IPS-NIHi11 (cell line): ENCODE measurements at regions not wholly inside any gene's neighbourhood (a gene's known extent, or its start where the extent isn't known, plus 50 kb on each side); places are given as distances from the start of the nearest gene placed in this dataset.

Experiments used
- DNase-seq: peaks from one replicate; pipeline ENCODE4 v3.0.0; 2012; ENCODE audit warnings: mixed read lengths, low spot score

DNA sequence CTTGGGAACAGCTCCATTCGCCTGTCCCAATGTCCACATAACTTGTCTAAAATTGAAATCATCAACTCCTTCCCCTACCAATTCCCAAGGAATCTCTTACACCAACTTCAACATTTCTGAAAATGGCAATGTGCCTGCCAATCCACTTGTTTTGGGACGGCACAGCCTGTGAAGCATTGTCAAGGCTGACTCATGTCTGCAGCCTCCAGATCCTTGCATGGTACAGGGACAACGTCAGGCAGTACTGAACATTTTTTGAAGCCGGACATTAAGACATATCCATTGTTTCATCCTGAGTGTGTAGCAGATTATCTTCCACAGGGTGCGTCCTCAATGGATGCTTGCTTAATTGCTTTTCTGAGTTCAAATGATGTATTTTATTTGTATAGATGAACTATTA, 794.1 kb downstream of the BCL11B start:
- no peak for DNase-seq

DNA sequence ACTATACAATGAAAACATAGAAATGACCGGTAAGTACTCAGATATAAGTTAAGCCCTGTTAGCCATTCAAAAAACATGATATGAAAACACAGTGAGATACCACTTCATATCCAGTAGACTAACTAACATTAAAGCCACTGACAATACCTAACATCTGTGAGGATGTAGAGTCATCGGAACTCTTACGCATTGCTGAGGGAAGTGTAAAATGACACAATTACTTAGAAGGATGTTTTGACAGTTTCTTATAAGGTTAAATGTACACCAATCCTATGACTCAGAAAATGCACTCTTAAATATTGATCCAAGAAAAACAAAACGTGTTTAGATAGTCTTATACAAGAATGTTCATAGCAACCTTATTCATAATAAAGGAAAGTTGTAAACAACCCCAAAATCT, 782.9 kb downstream of the BCL11B start:
- DNase-seq = no peak

DNA sequence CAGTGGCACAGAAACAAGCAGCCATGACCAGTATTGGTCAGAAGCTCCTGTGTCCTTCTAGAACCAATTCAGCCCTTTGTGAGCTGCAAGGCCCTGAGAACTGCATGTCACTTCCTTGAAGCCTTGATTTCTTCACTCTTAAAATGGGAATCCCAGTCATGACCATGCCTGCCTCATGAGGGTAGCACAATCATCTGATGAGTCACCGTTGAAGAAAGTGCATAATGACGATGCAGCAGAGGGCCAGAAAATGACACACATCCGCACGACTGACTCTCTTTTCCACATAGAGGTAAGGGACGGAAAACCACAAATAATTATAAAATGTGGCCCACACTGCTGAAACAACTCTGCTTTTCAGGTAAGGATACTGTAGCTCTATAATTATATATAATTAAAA, 777.4 kb downstream of the BCL11B start:
- no peak for DNase-seq

DNA sequence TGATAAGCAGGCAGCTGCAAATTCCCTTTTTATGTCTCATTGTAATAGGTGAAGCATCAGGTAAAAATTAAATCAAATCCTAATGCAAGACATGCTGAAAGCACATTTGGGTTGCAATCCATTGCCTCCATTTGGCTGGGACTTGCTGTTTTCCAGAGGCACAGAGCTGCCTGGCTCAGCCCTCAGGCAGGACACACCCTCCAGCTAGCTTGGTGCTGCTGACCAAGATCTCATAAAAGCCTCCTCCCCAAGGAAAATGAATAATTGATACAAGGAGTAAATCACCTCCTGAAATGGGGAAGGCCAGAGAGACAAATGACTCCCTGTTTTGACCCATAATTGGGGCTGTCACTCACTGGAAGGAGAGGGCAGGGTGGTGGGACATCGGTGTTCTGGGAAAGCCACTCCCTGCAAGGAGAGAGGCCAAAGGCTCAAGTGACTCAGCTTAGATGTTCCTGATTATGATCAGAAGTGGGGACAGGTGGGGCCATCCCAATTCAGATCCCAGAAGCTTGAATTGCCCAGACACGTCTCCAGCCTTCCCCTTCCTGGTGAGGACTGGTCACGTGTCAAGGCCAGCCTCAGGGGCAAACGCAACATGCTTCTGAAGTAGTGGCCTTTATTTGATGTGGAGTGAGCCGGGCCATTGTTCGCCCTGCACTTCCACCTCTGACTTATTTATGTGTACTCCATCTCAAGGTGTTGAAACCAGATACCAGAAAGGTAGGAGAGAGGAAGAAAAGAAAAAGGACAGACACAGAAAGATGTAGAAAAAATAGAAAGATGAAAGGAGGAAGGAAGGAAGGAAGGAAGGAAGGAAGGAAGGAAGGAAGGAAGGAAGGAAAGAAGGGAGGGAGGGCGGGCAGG, 773.7 kb downstream of the BCL11B start:
- DNase-seq = no peak

DNA sequence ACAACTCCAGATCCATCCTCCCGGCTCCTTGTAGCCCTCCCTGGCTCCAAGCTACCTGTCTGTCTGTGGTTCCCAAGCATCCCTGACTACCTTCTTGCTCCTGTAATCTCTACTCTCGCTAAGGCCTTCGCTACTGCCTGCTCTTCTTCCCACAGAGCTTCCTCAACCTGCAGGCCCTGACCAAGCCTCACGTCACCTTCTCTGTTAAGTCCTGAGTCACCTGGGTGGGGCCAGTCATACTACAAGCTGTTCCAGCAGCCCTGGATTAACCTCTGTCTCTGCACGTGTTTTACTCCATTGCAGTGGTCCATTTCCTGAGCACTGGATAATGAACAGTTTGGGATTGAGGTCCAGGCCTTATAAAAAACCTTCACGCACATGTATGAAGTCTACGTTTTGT, 770.7 kb downstream of the BCL11B start:
- DNase-seq = no peak

DNA sequence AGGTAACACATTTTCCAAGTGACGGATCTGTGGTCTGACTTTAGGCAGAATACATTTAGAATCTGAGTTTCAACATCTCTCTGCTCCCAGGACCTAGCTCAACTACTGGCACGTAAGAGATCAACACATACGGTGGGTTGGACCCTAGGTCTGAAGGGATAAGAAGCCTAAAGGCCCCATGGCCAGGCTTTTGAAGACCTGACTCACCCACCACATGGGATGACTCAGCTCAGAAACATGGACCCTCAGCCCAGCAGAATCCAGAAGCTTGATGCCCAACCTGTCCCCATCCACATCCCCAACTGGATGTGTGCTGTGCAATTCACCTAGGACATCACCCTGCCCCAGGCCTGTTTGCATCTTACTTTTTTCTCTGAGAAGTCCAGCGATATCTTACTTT, 770.2 kb downstream of the BCL11B start:
- no peak for DNase-seq

DNA sequence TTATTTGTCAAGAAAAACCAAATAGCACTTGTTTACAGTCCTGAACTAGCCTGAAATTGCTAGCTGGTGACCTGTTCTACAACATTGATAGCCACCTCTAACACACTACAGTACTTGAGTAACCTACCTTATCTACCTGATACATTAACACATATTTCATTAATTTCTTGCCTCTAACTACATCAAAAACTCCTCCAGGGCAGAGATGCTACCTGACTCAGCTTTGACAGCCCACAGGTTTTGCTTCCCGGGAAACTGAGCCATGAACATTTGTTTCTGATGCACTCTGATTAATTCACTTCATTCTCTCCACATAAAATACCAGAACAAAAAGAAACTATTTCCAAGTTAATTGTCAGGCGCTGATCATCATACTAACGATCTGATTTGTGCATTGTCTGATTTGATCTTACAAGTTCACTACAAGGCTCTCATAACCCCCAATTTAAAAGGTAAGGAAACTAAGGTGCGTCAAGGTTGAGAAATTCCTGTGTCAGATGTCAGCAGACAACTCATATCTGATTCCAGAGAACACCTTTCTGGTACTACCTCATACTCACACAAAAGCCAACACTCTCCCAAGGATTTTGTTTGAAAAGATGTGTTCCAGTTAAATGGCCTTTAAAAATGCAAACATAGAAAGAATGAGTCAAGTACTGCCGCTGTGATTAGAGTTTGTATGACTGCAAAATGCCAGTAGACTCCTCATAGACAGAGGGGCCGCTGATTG, 768.7 kb downstream of the BCL11B start:
- no peak for DNase-seq

DNA sequence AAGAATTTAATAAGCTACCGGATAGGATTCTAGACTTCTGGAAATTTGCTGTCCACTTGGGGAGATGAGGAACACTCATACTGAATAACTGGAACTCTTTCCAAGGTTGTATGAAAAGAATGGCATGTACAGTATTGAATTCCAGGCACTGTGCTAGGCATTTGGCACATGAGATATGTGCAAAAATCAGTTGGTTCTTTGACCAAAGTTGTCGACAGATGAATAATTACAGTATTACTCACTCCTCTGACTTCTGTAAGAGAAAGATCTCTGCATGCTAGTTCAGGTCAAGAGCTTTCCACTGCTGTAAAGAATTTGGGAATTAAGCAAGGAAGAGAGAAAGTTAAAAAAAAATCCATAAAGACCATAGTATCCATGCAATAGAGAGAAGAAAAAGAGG, 764.7 kb downstream of the BCL11B start:
- no peak for DNase-seq

DNA sequence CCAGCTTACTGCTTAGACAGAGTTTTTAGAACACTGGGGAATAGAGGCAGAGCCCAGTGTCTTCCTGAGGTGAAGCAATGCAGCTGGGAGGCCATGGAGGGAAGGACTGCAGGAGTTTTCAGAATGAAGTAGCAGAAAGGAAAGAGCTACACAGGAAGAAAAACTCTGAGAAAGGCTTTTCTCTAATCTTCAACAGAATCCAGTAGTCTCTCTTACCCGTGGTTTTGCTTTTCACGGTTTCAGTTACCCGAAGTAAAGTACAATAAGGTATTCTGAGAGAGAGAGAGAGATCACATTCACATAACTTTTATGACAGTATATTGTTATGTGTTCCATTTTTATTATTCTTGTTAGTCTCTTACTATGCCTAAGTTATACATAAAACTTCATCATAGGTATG, 761.6 kb downstream of the BCL11B start:
- DNase-seq = no peak

DNA sequence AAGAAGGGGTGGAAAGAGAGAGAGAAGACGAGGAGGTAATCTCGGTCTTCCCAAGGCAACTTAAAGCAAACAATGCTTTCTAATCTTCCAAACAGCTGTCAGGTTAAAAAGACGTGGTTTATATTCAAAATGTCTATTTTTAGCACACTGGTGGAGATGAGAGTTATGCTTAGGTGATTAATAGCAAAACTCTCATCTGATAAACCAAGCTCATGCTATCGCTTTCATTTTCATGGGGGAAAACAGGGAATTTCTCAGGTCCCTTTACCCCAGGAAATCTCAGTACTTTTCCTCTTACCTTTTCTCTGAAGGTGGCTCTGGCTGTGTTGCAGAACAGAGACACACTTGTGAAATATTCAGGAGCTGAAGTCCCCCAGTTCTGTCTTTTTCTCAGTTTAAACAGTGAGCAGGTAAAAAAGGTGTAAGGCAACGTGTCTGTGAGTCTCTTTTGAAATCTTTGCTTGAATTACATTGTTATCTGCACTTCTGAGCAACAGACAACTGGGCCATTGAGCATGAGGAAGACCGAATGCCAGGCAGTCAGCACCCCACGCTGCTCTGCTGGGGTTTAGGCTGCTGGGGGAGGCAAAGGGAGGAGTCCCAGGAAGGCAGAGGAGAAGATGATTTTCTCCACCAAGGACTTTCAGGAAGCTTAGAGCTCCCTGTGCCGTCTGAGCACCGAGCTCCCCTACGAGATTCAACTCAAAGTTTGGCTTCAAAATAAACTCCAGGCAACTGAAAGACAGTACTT, 759.3 kb downstream of the BCL11B start:
- no peak for DNase-seq

DNA sequence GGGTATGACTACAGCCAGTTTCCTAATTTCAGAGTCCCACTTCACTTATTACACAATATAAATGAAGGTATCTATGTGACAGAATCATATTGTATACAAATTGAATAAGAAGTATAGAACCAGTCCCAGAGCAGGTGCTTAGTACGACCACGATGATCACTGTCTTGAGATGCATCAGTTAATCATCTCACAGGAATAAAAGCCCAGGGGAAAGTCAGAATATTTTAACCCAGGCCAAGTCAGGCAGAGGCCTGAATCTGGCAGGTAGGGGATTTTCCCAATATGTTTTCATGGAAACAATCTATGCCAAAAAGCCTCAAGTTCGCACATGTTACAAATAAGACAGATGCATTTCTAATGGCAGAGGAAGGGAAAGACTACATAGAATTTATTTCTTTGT, 758.4 kb downstream of the BCL11B start:
- DNase-seq = no peak

DNA sequence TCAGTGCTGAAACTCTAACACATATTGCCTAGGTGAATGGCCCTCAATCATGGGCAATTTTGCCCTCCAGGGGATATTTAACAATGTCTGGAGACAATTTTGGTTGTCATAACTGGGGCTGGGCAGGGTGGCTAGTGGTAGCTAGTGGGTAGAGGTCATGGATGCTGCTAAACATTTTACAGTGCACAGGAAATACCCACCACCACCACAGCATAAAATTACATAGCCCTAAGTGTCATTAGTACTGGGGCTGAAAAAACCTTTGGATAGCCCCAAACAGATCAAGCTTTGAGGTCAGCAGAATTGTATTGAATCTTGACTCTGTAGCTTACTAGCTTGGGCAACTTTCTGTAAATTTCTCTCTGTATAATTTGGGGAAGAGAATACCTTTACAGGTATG, 758.0 kb downstream of the BCL11B start:
- no peak for DNase-seq

DNA sequence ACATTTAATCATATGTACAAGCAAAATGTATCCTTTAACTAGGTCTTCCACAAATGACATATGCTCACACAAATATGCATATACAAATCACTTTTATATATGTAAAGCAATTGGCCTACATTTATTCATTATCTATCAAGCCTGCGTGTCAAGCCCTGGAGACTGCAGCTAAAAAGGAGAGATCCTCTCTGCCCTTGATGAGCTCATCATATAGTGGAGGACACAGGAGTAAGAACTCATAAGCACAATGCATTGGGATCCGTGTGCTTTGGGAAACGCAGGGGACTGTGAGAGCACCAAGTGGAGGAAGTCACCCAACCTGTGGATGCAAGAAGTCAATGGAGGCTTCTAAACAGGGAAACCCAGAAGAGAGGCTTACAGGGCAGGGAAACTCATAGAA, 735.7 kb downstream of the BCL11B start:
- no peak for DNase-seq

DNA sequence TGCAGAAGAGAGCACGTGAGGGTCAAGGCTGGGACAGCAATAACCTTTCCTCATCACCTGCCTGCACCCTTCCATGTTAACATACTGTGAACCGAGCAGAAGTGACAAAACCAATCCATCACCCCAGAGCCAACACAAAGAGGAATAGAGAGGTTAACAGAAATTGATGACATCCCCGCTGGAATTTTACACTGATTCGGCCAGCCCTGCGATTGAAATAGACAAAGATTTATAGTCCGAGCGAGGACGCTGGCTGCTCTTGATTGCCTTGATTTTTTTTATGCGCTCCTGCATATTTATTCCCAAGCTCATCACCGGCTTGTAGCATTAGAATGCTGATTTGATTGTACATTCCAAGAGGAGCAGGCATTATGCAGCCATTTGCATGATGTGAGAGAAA, 729.7 kb downstream of the BCL11B start:
- no peak for DNase-seq

DNA sequence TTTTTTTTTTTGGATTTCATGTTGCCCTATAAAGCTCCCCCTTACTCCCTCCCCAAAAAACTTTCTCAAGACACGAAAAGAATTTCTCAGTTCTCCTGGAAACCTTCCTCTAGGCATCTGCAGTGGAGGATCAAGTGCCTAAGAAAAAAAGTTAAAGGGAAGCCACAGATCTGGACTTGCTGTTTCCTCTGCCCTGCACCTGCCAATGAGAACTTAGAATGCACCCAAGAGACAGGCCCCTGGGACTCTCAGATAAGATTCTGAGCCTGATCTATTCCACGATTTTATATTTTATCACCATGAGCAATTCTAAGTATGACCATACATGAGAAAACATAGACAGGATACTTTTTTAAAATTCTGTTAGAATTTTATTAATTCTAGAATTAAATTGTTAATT, 728.9 kb downstream of the BCL11B start:
- no peak for DNase-seq

DNA sequence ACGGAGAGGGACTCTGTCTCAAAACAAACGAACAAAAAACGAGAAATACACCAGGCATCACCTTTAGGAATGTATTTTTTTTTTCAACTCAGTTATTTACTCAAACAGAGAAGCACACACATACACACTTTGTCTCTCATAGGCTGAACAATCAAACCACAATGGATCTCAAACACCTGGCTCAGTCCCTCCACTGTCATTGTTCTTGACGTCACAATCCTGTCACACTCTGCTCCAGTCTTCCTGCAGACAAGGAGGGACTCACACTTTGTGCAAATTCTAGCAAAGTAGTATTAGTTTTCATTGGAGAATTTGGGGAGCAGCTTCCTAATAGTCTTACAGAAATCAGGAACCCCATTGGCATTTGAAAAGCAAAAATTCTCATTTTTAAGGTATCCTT, 727.8 kb downstream of the BCL11B start:
- no peak for DNase-seq

DNA sequence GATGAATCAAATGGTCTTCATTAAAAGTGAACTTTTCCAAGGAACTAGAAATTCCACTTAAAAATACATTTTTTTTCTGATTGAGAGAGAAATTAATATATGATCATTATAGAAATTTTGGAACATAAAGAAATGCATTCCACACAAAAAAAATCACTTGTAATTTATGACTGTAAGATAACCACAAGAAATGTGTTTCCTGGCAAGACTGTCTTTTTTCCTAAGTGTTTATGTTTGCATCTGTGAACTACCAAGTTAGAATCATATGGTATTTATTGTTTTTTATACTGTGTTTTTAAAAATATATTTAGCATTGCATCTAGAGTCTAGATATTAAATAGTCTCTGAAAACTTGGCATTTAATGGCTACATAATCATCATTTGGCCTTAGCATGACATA, 726.8 kb downstream of the BCL11B start:
- no peak for DNase-seq

DNA sequence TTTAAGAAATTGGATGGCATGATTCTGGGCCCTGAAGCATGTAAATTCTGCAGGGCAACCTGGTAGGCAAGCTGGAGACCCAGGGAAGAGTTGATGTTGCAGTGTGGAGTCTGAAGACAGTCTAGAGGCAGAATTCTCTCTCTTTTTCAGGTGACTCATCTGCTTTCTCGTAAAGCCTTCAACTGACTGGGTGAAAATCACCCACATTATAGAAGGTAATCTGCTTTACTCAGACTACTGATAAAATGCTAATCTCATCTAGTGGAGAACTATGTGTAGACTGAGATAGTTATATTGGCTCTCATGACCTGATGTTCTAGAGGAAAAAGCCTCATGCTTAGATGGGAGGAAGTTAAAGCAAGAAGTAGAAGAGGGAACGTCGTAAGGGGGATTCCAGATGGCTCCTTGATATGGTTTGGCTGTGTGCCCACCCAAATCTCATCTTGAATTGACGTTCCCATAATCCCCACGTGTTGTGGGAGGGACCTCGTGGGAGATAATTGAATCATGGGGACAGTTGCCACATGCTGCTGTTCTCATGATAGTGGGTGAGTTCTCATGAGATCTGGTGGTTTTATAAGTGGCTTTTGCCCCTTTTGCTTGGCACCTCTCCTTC, 723.8 kb downstream of the BCL11B start:
- no peak for DNase-seq

DNA sequence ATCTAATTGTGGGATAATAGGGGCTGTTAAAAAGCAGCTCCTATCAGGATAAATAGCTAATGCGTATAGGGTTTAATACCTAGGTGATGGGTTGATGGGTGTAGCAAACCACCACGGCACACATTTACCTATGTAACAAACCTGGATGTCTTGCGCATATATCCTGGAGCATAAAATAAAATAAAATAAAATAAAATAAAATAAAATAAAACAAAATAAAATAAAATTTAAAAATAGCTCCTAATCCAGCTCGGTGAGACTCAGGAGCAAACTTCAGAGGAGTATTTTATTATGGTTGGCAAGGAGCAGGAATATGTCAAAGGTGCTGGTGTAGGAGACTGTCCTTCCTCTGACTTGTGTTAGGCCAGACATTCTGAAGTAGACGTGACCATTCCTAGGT, 721.0 kb downstream of the BCL11B start:
- no peak for DNase-seq

DNA sequence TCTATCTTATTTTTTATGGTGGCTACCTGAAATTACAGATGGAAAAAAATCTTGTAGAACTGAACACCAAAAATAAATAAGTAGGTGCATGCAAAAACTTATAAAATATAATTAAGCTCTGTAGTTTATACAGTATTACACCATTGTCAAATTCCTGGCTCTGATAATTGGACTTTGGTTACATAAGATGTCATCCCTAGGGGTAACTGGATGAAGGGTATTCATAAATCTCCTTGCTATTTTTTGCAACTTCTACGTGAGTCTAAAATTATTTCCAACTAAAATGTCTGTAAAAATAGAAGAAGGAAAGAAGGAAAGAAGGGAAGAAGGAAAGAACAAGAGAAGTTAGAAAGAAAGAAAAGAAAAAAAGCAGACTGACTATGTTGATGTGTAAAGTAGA, 716.6 kb downstream of the BCL11B start:
- no peak for DNase-seq

DNA sequence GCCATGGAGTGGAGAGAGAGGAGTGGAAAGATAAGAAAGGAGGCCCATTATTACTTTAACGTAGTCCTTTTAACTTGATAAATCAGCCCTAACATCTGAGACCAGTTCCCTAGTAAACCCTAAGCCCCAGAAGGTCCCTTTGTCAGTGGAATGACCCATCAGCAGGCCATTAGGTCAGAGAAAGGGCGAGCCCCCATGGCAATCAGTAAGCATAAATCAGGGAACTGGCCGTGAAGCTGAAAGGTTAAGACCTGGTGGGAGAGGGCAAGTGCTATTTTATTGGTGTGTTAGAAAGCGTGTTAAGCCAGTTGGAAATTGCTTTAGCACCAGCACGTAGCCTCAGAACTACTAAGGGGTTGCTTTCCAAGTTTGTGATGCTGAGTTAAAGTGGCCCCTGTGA, 708.0 kb downstream of the BCL11B start:
- DNase-seq = no peak

DNA sequence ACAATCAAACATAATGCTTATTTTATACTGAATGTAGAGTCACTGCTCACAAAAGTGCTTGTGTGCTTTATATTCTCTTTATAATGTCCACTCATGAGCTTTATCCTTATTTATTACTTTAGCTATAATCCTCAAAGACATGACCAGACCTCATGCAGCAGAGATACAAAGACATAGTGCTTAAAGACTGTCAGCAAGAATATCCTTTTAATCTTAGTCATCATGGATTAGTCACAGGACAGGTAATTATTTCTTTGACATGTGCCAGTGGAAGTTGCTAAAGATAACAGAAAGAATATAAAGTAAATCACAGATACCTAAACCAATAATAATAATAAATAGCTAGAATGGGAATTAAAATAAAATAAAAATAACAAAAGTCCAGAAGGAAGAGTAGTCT, 707.5 kb downstream of the BCL11B start:
- DNase-seq = no peak

DNA sequence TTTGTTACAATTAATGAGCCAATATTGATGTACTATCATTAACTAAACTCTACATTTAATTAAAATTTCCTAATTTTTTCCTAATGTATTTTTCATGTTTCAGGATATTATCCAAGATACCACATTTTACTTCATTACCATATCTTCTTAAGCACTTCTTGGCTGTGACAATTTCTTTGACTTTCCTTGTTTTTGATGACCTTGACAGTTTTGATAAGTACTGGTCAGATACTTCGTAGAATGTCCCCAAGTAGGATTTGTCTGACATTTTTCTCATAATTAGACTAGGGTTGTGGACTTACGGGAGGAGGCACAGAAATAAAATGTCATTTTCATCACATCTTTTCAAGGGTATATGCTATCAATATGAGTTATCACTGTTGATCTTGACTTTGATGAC, 700.9 kb downstream of the BCL11B start:
- DNase-seq = no peak
